NCI-H2171 (cell line): ENCODE measurements at regions not wholly inside any gene's neighbourhood (a gene's known extent, or its start where the extent isn't known, plus 50 kb on each side); places are given as distances from the start of the nearest gene placed in this dataset.

ENCODE experiments used
- DNase-seq: peaks from one replicate; lab custom pipeline; 2025; lab: John Stamatoyannopoulos, UW

GRCh38 chr19:30171138-30171635 lies 201.0 kb upstream of the ZNF536 start:
- DNase-seq: no peak

GRCh38 chr19:30171795-30172612 lies 200.2 kb upstream of the ZNF536 start:
- DNase-seq: no peak

- DNase-seq: no peak
Measured at GRCh38 chr19:30172613-30173242, 199.5 kb upstream of the ZNF536 start.

GRCh38 chr19:30173593-30174356 lies 198.4 kb upstream of the ZNF536 start:
- no peak for DNase-seq

- no peak for DNase-seq
Measured at GRCh38 chr19:30174357-30174645, 197.9 kb upstream of the ZNF536 start.

GRCh38 chr19:30174791-30175190 lies 197.4 kb upstream of the ZNF536 start:
- DNase-seq: no peak

- no peak for DNase-seq
Measured at GRCh38 chr19:30175987-30176386, 196.2 kb upstream of the ZNF536 start.

GRCh38 chr19:30178721-30179402 lies 193.3 kb upstream of the ZNF536 start:
- no peak for DNase-seq

- DNase-seq: no peak
Measured at GRCh38 chr19:30180691-30181090, 191.5 kb upstream of the ZNF536 start.

GRCh38 chr19:30183807-30184490 lies 188.2 kb upstream of the ZNF536 start:
- no peak for DNase-seq

- DNase-seq: no peak
Measured at GRCh38 chr19:30202060-30202600, 170.1 kb upstream of the ZNF536 start.

GRCh38 chr19:30204721-30205120 lies 167.5 kb upstream of the ZNF536 start:
- DNase-seq: no peak

GRCh38 chr19:30206187-30206586 lies 166.0 kb upstream of the ZNF536 start:
- no peak for DNase-seq

GRCh38 chr19:30207357-30207756 lies 164.8 kb upstream of the ZNF536 start:
- no peak for DNase-seq

GRCh38 chr19:30208436-30209060 lies 163.6 kb upstream of the ZNF536 start:
- no peak for DNase-seq

GRCh38 chr19:30209617-30210600 lies 162.3 kb upstream of the ZNF536 start:
- no peak for DNase-seq

- DNase-seq: no peak
Measured at GRCh38 chr19:30212574-30212973, 159.6 kb upstream of the ZNF536 start.

- DNase-seq: no peak
Measured at GRCh38 chr19:30214651-30215051, 157.5 kb upstream of the ZNF536 start.

- DNase-seq: no peak
Measured at GRCh38 chr19:30215248-30215647, 156.9 kb upstream of the ZNF536 start.

GRCh38 chr19:30216453-30216852 lies 155.7 kb upstream of the ZNF536 start:
- DNase-seq: no peak
